ENCODE measurements at regions not wholly inside any gene's neighbourhood (a gene's known extent, or its start where the extent isn't known, plus 50 kb on each side); places are given as distances from the start of the nearest gene placed in this dataset.

DNA sequence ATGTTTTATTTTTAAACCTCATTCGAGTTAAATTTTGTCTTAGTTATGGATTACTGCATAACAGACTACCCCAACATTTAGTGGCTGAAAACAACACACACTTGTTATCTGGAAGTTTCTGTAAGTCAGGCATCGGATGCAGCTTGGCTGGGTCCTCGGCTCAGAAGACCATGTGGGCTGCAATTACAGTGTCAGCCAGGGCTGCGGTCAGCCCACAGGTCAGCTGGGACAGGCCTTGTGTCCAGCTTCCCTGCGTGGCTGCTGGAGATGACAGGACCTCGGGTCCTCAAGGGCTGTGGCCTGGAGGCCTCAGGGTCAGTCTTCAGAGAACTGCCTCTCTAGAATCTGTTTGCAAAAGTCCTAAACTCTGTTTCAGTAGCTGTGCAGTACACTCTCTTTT lies 219.0 kb upstream of the IRX1 start:
- Histone ChIP-seq H3K9ac (ENCODE audit: low read length in 5 of 5) (no peak overlapping the region), H3K36me3 (ENCODE audit: control insufficient read depth in 5 of 5, insufficient read depth in 5 of 5, low read length in 5 of 5) (no peaks in the 10 kb centered on the region), H3K4me1 (ENCODE audit: control insufficient read depth in 5 of 5, insufficient read depth in 5 of 5, low read length in 5 of 5) (peaks cover 0 to 2% (median 0%) of the 10 kb centered on the region in 5 donors), H3K27me3 (ENCODE audit: control insufficient read depth in 5 of 5, insufficient read depth in 4 of 5, low read length in 5 of 5) (no peaks in the 10 kb centered on the region), H3K27ac (ENCODE audit: low read depth, low read length) (no peak overlapping the region), H3K4me3 (ENCODE audit: low read depth in 1 of 5, low read length in 5 of 5) (no peak overlapping the region), H3K9me3 (ENCODE audit: control insufficient read depth in 5 of 5, low read length in 5 of 5) (peaks cover 3 to 30% (median 26%) of the 10 kb centered on the region in 5 donors)

DNA sequence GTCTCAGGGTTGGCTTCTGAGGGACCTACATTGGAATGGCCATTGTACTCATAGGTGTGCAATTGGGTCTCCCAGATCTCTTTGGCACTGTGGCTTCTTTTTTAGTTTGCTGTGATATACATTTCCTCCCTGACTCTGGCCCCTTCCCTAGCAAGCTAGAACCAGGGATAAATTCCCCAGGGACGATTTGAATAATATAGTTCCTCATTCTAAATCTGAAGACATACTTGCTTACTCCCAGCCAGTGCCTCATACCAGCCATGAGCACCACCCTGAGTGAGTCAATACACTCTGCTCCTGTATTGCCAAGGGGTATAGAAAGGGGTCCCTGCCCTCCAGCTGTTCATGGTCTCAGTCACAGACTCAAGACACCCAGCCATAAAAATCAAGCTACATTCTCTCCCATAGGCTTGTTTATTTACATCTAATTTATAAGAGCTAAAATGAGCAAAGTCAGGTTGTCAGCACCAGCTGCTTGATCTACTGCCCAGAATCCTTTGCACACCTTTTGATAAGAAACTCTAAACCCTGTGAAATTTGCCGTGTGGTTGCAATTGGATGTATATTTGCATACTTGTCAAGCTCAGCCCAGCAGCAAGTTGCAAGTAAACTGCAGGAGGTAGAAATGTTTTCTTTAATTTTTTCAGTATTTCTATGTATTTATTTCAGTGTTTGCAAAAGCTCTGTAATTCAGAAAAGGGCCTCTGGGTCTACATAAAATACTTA lies 219.9 kb upstream of the IRX1 start:
- Histone ChIP-seq H3K4me1 (ENCODE audit: control insufficient read depth in 5 of 5, insufficient read depth in 5 of 5, low read length in 5 of 5) (peaks cover 0 to 2% (median 0%) of the 10 kb centered on the region in 5 donors), H3K9me3 (ENCODE audit: control insufficient read depth in 5 of 5, low read length in 5 of 5) (peaks cover 3 to 28% (median 26%) of the 10 kb centered on the region in 5 donors), H3K27ac (ENCODE audit: low read depth, low read length) (no peak overlapping the region), H3K9ac (ENCODE audit: low read length in 5 of 5) (no peak overlapping the region), H3K36me3 (ENCODE audit: control insufficient read depth in 5 of 5, insufficient read depth in 5 of 5, low read length in 5 of 5) (no peaks in the 10 kb centered on the region), H3K4me3 (ENCODE audit: low read depth in 1 of 5, low read length in 5 of 5) (no peak overlapping the region), H3K27me3 (ENCODE audit: control insufficient read depth in 5 of 5, insufficient read depth in 4 of 5, low read length in 5 of 5) (no peaks in the 10 kb centered on the region)

DNA sequence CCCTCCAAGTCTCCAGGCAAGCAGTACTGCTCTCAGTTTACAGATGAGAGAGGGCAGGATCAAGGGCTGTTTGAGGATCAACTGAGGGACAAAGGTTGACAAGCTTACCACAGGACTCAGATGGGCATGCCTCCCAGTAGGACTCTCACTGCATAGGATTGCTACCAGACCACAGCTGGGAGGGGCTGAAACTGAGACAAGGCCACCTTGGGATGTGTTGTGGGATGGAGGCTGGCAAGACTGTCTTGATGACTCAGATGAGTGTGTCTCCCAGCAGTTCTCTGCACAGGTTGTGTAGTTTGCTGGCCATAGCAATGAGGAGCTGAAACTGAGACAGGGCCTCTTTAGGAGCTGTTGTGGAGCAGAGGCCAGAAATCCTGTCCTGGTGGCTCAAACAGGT lies 222.2 kb upstream of the IRX1 start:
- Histone ChIP-seq H3K36me3 (ENCODE audit: control insufficient read depth in 5 of 5, insufficient read depth in 5 of 5, low read length in 5 of 5) (no peaks in the 10 kb centered on the region), H3K4me3 (ENCODE audit: low read depth in 1 of 5, low read length in 5 of 5) (peak overlapping the region in 1 of 5 donors; percentile 24), H3K27me3 (ENCODE audit: control insufficient read depth in 5 of 5, insufficient read depth in 4 of 5, low read length in 5 of 5) (no peaks in the 10 kb centered on the region), H3K27ac (ENCODE audit: low read depth, low read length) (no peak overlapping the region), H3K9me3 (ENCODE audit: control insufficient read depth in 5 of 5, low read length in 5 of 5) (peaks cover 3 to 29% (median 26%) of the 10 kb centered on the region in 5 donors), H3K4me1 (ENCODE audit: control insufficient read depth in 5 of 5, insufficient read depth in 5 of 5, low read length in 5 of 5) (peaks cover 0 to 2% (median 0%) of the 10 kb centered on the region in 5 donors), H3K9ac (ENCODE audit: low read length in 5 of 5) (no peak overlapping the region)

DNA sequence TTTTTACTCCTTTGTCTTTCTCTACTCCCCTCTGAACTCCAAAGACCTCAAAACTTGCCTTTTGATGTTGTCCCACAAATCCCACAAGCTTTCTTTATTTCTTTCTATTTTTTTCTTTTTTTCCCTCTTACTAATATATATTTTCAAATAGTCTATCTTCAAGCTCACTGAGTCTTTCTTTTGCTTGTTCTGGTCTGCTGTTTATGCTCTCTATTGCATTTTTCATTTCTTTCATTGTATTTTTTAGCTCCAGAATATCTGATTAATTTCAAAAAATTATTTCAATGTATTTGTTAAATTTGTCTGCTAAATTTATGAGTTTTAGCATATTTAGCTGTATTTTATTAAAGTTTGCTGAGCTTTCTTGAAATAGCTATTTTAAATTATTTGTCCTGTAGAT lies 223.3 kb upstream of the IRX1 start:
- H3K4me3 ChIP-seq (ENCODE audit: low read depth in 1 of 5, low read length in 5 of 5) = no peak overlapping the region
- no peak overlapping the region for H3K27ac ChIP-seq (ENCODE audit: low read depth, low read length)
- peaks cover 0 to 2% (median 0%) of the 10 kb centered on the region in 5 donors for H3K4me1 ChIP-seq (ENCODE audit: control insufficient read depth in 5 of 5, insufficient read depth in 5 of 5, low read length in 5 of 5)
- H3K9ac ChIP-seq (ENCODE audit: low read length in 5 of 5) = no peak overlapping the region
- H3K36me3 ChIP-seq (ENCODE audit: control insufficient read depth in 5 of 5, insufficient read depth in 5 of 5, low read length in 5 of 5) = no peaks in the 10 kb centered on the region
- peaks cover 3 to 29% (median 25%) of the 10 kb centered on the region in 5 donors for H3K9me3 ChIP-seq (ENCODE audit: control insufficient read depth in 5 of 5, low read length in 5 of 5)
- H3K27me3 ChIP-seq (ENCODE audit: control insufficient read depth in 5 of 5, insufficient read depth in 4 of 5, low read length in 5 of 5) = no peaks in the 10 kb centered on the region

DNA sequence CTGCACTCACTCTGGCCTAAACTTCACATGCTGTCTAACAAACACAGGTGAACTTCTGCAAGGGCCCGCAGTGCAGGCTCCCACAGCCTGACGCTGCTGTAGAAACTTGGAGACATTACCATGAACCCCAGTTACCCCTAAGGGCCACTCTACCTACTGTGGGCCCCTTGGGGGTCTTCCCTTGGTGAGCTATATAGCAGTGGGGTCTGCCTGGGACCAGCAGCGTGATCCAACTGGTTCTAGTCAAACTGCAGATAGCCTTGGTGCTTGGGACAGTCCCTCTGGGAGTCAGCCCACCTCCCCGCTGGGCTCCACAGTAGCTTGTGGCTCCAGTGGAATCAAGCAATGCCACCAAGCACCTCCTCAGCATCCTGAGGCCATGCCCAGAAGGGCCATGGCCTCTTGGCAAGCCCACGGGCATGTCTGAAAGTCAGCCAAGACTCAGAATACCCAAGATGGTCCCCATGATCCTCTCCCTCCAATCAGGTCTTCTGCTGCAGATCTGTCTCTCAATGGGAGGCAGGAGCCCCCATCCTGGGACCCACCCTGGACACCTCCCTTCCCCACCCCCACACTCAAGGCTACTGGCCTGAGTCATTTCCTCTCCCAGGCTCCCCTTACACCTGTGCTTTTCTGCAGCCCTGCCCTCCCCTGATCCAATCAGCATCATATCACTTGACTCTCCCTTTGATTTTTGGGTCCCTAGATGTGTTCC lies 230.0 kb upstream of the IRX1 start:
- H3K36me3 ChIP-seq (ENCODE audit: control insufficient read depth in 5 of 5, insufficient read depth in 5 of 5, low read length in 5 of 5) = no peaks in the 10 kb centered on the region
- no peaks in the 10 kb centered on the region for H3K27me3 ChIP-seq (ENCODE audit: control insufficient read depth in 5 of 5, insufficient read depth in 4 of 5, low read length in 5 of 5)
- H3K4me1 ChIP-seq (ENCODE audit: control insufficient read depth in 5 of 5, insufficient read depth in 5 of 5, low read length in 5 of 5) = no peaks in the 10 kb centered on the region
- no peak overlapping the region for H3K27ac ChIP-seq (ENCODE audit: low read depth, low read length)
- H3K9ac ChIP-seq (ENCODE audit: low read length in 5 of 5) = no peak overlapping the region
- peaks cover 0 to 7% (median 3%) of the 10 kb centered on the region in 5 donors for H3K9me3 ChIP-seq (ENCODE audit: control insufficient read depth in 5 of 5, low read length in 5 of 5)
- H3K4me3 ChIP-seq (ENCODE audit: low read depth in 1 of 5, low read length in 5 of 5) = no peak overlapping the region

DNA sequence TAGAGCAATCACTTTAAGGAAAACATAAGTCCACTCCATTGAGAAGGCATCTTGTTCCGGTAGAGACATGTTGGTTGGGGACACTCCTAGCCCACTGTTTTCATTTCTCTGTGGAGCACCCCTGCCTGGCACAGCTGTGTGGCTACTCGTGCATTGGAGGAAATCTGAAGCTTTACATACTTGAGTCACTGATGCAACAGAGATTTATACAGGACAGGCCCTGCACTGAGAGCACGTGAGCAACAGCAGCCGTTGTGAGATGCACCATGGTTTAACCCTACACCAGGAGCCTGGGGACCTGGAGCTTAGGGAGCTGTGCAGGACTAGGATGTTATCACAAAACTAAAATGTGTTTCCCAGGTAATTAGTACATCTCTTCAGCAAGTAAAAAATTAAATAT lies 230.7 kb upstream of the IRX1 start:
- Histone ChIP-seq H3K9me3 (ENCODE audit: control insufficient read depth in 5 of 5, low read length in 5 of 5) (peaks cover 0 to 12% (median 8%) of the 10 kb centered on the region in 5 donors), H3K4me1 (ENCODE audit: control insufficient read depth in 5 of 5, insufficient read depth in 5 of 5, low read length in 5 of 5) (no peaks in the 10 kb centered on the region), H3K9ac (ENCODE audit: low read length in 5 of 5) (no peak overlapping the region), H3K4me3 (ENCODE audit: low read depth in 1 of 5, low read length in 5 of 5) (no peak overlapping the region), H3K27ac (ENCODE audit: low read depth, low read length) (no peak overlapping the region), H3K27me3 (ENCODE audit: control insufficient read depth in 5 of 5, insufficient read depth in 4 of 5, low read length in 5 of 5) (no peaks in the 10 kb centered on the region), H3K36me3 (ENCODE audit: control insufficient read depth in 5 of 5, insufficient read depth in 5 of 5, low read length in 5 of 5) (no peaks in the 10 kb centered on the region)

DNA sequence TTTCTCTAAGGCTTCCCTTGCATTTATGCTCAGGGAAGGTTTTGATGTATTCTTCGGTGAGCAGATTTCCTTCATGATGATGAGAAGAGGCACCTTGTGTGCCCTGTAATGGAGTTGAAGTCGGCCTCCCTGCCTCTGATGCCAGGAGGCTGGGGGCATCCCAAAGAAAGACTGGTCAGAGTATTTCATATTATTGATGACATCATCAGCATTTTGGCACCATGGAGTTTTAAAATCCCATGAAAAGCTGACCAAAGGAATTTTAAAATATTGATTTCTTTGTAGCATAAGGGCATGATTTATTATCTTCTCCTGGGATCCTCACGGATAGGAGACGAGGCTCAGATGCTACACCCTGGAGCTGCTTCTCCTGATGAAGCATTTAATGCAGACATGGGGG lies 231.2 kb upstream of the IRX1 start:
- no peak overlapping the region for H3K4me3 ChIP-seq (ENCODE audit: low read depth in 1 of 5, low read length in 5 of 5)

DNA sequence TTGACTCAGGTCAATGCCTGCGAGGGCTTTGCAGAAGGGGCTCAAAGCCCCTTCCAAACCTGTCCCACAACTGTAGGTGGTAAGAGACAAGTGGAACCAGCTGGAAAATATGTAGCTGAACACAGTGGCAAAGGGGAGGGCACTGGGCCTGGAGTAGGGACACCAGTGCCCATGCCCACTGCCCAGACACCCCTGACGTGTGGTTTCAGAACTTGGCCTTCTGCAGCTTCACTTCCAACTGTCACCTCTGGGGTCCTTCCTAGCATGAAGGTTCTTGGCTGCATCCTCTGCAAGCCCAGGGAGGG lies 233.1 kb upstream of the IRX1 start:
- H3K4me3 ChIP-seq (ENCODE audit: low read depth in 1 of 5, low read length in 5 of 5) = no peak overlapping the region
- no peaks in the 10 kb centered on the region for H3K27me3 ChIP-seq (ENCODE audit: control insufficient read depth in 5 of 5, insufficient read depth in 4 of 5, low read length in 5 of 5)
- no peak overlapping the region for H3K27ac ChIP-seq (ENCODE audit: low read depth, low read length)
- no peak overlapping the region for H3K9ac ChIP-seq (ENCODE audit: low read length in 5 of 5)
- H3K4me1 ChIP-seq (ENCODE audit: control insufficient read depth in 5 of 5, insufficient read depth in 5 of 5, low read length in 5 of 5) = no peaks in the 10 kb centered on the region
- H3K36me3 ChIP-seq (ENCODE audit: control insufficient read depth in 5 of 5, insufficient read depth in 5 of 5, low read length in 5 of 5) = no peaks in the 10 kb centered on the region
- H3K9me3 ChIP-seq (ENCODE audit: control insufficient read depth in 5 of 5, low read length in 5 of 5) = peaks cover 0 to 12% (median 8%) of the 10 kb centered on the region in 5 donors

More for the DNA sequence above, 231.2 kb upstream of the IRX1 start:
- H3K9ac ChIP-seq (ENCODE audit: low read length in 5 of 5) = no peak overlapping the region
- no peaks in the 10 kb centered on the region for H3K27me3 ChIP-seq (ENCODE audit: control insufficient read depth in 5 of 5, insufficient read depth in 4 of 5, low read length in 5 of 5)
- peaks cover 0 to 12% (median 8%) of the 10 kb centered on the region in 5 donors for H3K9me3 ChIP-seq (ENCODE audit: control insufficient read depth in 5 of 5, low read length in 5 of 5)
- H3K36me3 ChIP-seq (ENCODE audit: control insufficient read depth in 5 of 5, insufficient read depth in 5 of 5, low read length in 5 of 5) = no peaks in the 10 kb centered on the region
- H3K4me1 ChIP-seq (ENCODE audit: control insufficient read depth in 5 of 5, insufficient read depth in 5 of 5, low read length in 5 of 5) = no peaks in the 10 kb centered on the region
- no peak overlapping the region for H3K27ac ChIP-seq (ENCODE audit: low read depth, low read length)

DNA sequence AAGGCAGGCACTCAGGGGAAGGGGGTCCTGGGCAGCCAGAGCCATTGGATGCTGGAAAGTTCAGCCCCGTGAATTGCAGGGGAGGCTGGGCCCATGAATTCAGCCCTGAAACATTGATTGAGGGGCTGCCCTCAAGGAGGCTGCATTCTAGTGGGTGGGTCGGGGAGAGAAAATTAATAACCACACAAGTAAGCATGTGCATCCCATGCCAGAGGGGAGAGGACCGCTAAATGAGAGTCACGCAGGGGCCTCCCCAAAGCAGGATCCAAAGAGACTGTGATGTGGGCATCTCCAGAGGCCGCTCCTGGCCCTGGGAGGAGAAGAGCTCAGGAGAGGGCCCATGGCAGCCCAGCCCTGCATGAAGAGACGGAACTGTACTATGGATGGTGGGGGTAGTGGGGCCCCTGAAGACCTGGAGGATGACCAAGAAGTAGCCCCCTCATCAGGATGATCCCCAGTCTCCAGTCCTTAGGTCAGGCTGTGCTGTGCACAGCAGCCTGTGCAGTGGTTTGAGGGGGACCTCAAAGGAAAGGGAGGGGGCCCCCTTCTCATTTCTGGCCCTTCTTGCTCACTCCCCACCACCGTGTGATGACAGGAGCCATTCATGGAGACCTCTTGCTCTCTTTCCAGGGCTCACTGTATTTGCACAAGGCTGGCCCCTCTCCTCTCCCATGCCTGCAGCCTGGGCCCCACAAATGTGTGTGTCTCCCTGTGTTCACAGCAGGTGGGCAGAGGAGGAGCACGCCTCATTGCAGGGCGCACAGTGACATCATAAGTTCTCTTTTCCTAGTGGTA lies 233.6 kb upstream of the IRX1 start:
- H3K9ac ChIP-seq (ENCODE audit: low read length in 5 of 5) = no peak overlapping the region
- H3K36me3 ChIP-seq (ENCODE audit: control insufficient read depth in 5 of 5, insufficient read depth in 5 of 5, low read length in 5 of 5) = no peaks in the 10 kb centered on the region
- H3K27me3 ChIP-seq (ENCODE audit: control insufficient read depth in 5 of 5, insufficient read depth in 4 of 5, low read length in 5 of 5) = no peaks in the 10 kb centered on the region
- no peak overlapping the region for H3K27ac ChIP-seq (ENCODE audit: low read depth, low read length)
- H3K4me3 ChIP-seq (ENCODE audit: low read depth in 1 of 5, low read length in 5 of 5) = no peak overlapping the region
- no peaks in the 10 kb centered on the region for H3K4me1 ChIP-seq (ENCODE audit: control insufficient read depth in 5 of 5, insufficient read depth in 5 of 5, low read length in 5 of 5)
- peaks cover 0 to 12% (median 8%) of the 10 kb centered on the region in 5 donors for H3K9me3 ChIP-seq (ENCODE audit: control insufficient read depth in 5 of 5, low read length in 5 of 5)

DNA sequence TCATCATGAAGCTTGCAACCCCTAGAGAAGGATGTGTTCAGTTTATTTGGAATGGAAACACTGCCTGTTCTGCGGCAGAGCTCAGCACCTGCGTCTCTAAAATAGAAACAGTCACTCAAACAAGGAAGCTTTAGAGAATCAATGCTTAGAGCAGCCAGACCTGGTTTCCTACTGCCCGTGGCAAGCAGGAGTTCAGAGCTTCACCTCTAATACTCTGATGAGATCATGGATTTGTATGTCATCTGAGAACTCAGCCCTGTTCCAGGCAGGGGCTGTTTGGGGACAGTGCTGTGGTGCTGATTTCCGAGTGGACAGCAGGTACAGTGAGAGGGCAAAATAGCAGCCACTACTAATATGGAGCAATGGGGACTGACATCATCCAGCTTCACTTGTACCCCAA lies 236.0 kb upstream of the IRX1 start:
- H3K27me3 ChIP-seq (ENCODE audit: control insufficient read depth in 5 of 5, insufficient read depth in 4 of 5, low read length in 5 of 5) = no peaks in the 10 kb centered on the region
- H3K9ac ChIP-seq (ENCODE audit: low read length in 5 of 5) = no peak overlapping the region
- H3K36me3 ChIP-seq (ENCODE audit: control insufficient read depth in 5 of 5, insufficient read depth in 5 of 5, low read length in 5 of 5) = no peaks in the 10 kb centered on the region
- H3K9me3 ChIP-seq (ENCODE audit: control insufficient read depth in 5 of 5, low read length in 5 of 5) = peaks cover 0 to 12% (median 8%) of the 10 kb centered on the region in 5 donors
- no peak overlapping the region for H3K4me3 ChIP-seq (ENCODE audit: low read depth in 1 of 5, low read length in 5 of 5)
- H3K4me1 ChIP-seq (ENCODE audit: control insufficient read depth in 5 of 5, insufficient read depth in 5 of 5, low read length in 5 of 5) = no peaks in the 10 kb centered on the region
- H3K27ac ChIP-seq (ENCODE audit: low read depth, low read length) = no peak overlapping the region

All from subcutaneous abdominal adipose tissue (tissue), 5 donors.